ENCODE measurements at regions not wholly inside any gene's neighbourhood (a gene's known extent, or its start where the extent isn't known, plus 50 kb on each side); places are given as distances from the start of the nearest gene placed in this dataset.

GRCh38 chr2:118449401-118449800 is 361.1 kb downstream of the INSIG2 start:
- TF ChIP-seq CTCF (IDR thresholded peaks at IDR 0.05; ENCODE audit: low read depth, low read length) = no peak
- no peak for TF ChIP-seq POLR2A (IDR thresholded peaks at IDR 0.05; ENCODE audit: extremely low read depth, insufficient read length)
- TF ChIP-seq MAX (IDR thresholded peaks at IDR 0.05; ENCODE audit: low read depth, low read length) = no peak
- TF ChIP-seq MYC (IDR thresholded peaks at IDR 0.05; ENCODE audit: low read depth, low read length) = no peak
